Bronchial epithelial cell (primary cell): ENCODE measurements at regions not wholly inside any gene's neighbourhood (a gene's known extent, or its start where the extent isn't known, plus 50 kb on each side); places are given as distances from the start of the nearest gene placed in this dataset.

Source experiments
- DNase-seq: peaks from one replicate; pipeline ENCODE4 v3.0.0-alpha.2; 2010; ENCODE audit warnings: low read depth
- FAIRE-seq: peaks from 2 replicates; lab custom pipeline; 2011; peaks lifted over from hg19 to GRCh38; lab: Jason Lieb, UNC
- H3K27me3 ChIP-seq: 2 replicates; pipeline ENCODE4 v1.5.1; 2011; ENCODE audit warnings: low read length; ENCODE audit not compliant: control insufficient read depth, insufficient read depth
- H3K36me3 ChIP-seq: 2 replicates; pipeline ENCODE4 v1.5.1; 2011; ENCODE audit warnings: low read length; ENCODE audit not compliant: control insufficient read depth, insufficient read depth
- H3K4me3 ChIP-seq: 2 replicates; pipeline ENCODE4 v1.5.1; 2011; ENCODE audit warnings: mild to moderate bottlenecking, low read depth, low read length, control low read depth
- TF ChIP-seq, protein P1 (sequence below): IDR thresholded peaks from 2 replicates; pipeline ENCODE4 v1.5.1; 2011; ENCODE audit warnings: mild to moderate bottlenecking, moderate library complexity, low read length, control low read depth, inconsistent platforms; ENCODE audit not compliant: insufficient read depth, severe bottlenecking

DNA sequence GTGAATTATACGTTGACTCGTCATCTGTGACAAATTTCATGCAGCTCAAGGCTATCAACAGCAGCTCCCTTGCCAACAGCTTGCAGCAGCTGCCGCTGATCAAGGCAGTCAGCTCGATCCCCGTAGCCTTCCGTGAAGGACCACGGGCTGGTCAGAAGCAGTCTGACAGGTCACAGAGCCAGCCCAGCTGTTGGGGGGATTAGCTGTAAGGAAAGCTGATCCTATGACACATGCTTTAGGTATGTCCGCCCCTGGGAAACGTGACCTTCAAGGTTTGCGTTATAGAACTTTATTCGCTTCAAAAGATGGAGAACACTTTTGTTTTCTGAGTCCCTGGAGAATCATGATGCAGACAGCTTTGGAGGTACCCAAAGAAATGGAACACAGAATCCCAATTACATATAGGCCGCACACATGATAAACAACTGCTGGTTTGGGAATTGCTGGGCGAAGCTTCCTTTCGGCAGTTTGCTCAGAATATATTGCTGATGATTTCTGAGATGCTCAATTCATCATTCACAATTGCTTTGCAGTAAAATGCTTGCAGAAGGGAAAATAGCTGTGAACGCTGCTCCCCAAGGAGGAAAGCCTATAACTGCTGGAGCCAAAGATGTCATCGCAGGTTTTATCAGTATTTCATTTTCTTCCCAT lies 62.6 kb upstream of the USP29 start:
- TF ChIP-seq, protein P1, sequence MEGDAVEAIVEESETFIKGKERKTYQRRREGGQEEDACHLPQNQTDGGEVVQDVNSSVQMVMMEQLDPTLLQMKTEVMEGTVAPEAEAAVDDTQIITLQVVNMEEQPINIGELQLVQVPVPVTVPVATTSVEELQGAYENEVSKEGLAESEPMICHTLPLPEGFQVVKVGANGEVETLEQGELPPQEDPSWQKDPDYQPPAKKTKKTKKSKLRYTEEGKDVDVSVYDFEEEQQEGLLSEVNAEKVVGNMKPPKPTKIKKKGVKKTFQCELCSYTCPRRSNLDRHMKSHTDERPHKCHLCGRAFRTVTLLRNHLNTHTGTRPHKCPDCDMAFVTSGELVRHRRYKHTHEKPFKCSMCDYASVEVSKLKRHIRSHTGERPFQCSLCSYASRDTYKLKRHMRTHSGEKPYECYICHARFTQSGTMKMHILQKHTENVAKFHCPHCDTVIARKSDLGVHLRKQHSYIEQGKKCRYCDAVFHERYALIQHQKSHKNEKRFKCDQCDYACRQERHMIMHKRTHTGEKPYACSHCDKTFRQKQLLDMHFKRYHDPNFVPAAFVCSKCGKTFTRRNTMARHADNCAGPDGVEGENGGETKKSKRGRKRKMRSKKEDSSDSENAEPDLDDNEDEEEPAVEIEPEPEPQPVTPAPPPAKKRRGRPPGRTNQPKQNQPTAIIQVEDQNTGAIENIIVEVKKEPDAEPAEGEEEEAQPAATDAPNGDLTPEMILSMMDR = no peak
- DNase-seq = no peak
- FAIRE-seq = no peak
- Histone ChIP-seq H3K27me3 (no peaks in the 10 kb centered on the region), H3K36me3 (no peaks in the 10 kb centered on the region), H3K4me3 (no peak overlapping the region)

DNA sequence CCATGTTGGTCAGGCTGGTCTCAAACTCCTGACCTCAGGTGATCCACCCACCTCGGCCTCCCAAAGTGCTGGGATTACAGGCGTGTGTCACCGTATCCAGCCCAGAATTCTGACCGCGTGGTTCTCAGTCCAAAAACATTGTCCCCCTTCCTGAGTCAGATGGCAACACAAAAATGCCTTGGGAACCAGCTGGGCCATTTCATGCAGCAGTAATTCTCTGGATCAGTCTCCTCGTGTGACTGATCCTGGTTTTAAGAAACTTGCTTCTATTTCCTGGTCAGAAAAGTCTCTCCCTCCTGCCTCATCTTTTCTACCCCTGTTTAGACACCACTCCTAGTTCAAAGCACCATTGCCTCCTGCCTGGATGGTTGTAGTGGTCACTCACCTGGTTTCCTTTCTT lies 60.9 kb upstream of the USP29 start:
- no peaks in the 10 kb centered on the region for H3K36me3 ChIP-seq
- TF ChIP-seq, protein P1 = no peak
- DNase-seq (no peak), FAIRE-seq (no peak)
- no peak overlapping the region for H3K4me3 ChIP-seq
- H3K27me3 ChIP-seq = no peaks in the 10 kb centered on the region

- H3K27me3 ChIP-seq = no peaks in the 10 kb centered on the region
- TF ChIP-seq, protein P1 = no peak
- no peak for FAIRE-seq
Observed at GRCh38 chr19:57063070-57063469, 56.7 kb upstream of the USP29 start.

GRCh38 chr19:57067440-57067839 lies 52.3 kb upstream of the USP29 start:
- TF ChIP-seq, protein P1 = no peak
- no peak for FAIRE-seq
- DNase-seq = no peak
- Histone ChIP-seq H3K36me3 (no peaks in the 10 kb centered on the region), H3K4me3 (no peak overlapping the region), H3K27me3 (no peaks in the 10 kb centered on the region)

More at GRCh38 chr19:57063070-57063469, 56.7 kb upstream of the USP29 start:
- Histone ChIP-seq H3K36me3 (no peaks in the 10 kb centered on the region), H3K4me3 (no peak overlapping the region)
- DNase-seq = no peak

GRCh38 chr19:57068311-57068710 lies 51.5 kb upstream of the USP29 start:
- H3K4me3 ChIP-seq = no peak overlapping the region
- H3K27me3 ChIP-seq = no peaks in the 10 kb centered on the region
- H3K36me3 ChIP-seq = no peaks in the 10 kb centered on the region
- TF ChIP-seq, protein P1 = no peak
- DNase-seq = no peak
- no peak for FAIRE-seq

GRCh38 chr19:57068921-57069697 lies 50.7 kb upstream of the USP29 start:
- Histone ChIP-seq H3K27me3 (no peaks in the 10 kb centered on the region), H3K4me3 (no peak overlapping the region), H3K36me3 (no peaks in the 10 kb centered on the region)
- TF ChIP-seq, protein P1 = no peak
- no peak for FAIRE-seq
- DNase-seq = no peak
